H9 (cell line): ENCODE measurements at regions not wholly inside any gene's neighbourhood (a gene's known extent, or its start where the extent isn't known, plus 50 kb on each side); places are given as distances from the start of the nearest gene placed in this dataset.

Experiments
- DNase-seq: peaks from one replicate; pipeline ENCODE4 v3.0.0-alpha.2; 2017
- H2AFZ ChIP-seq: one replicate; pipeline ENCODE4 v1.6.1; 2013; ENCODE audit warnings: mild to moderate bottlenecking, low read length, control low read depth, moderate library complexity
- H2AK5ac ChIP-seq: 2 replicates; pipeline ENCODE4 v1.6.1; 2013; ENCODE audit warnings: low read length, control low read depth, mixed read lengths; ENCODE audit not compliant: insufficient read length
- H2BK120ac ChIP-seq: one replicate; pipeline ENCODE4 v1.6.1; 2013; ENCODE audit warnings: low read depth, mild to moderate bottlenecking, low read length, control low read depth, inconsistent platforms; ENCODE audit not compliant: poor library complexity, severe bottlenecking
- H2BK12ac ChIP-seq: 2 replicates; pipeline ENCODE4 v1.6.1; 2013; ENCODE audit warnings: low read length, control low read depth, mixed read lengths, low read depth; ENCODE audit not compliant: insufficient read length
- H2BK15ac ChIP-seq: 2 replicates; pipeline ENCODE4 v1.6.1; 2013; ENCODE audit warnings: low read depth, low read length, control low read depth
- H2BK20ac ChIP-seq: one replicate; pipeline ENCODE4 v1.6.1; 2013; ENCODE audit warnings: low read depth, mild to moderate bottlenecking, low read length, control low read depth, inconsistent platforms; ENCODE audit not compliant: poor library complexity, severe bottlenecking
- H2BK5ac ChIP-seq: 2 replicates; pipeline ENCODE4 v1.6.1; 2013; ENCODE audit warnings: low read length, control low read depth, mixed read lengths; ENCODE audit not compliant: insufficient read length
- H3K14ac ChIP-seq: 2 replicates; pipeline ENCODE4 v1.6.1; 2013; ENCODE audit warnings: low read length, control low read depth; ENCODE audit not compliant: insufficient read depth
- H3K18ac ChIP-seq: 2 replicates; pipeline ENCODE4 v1.6.1; 2013; ENCODE audit warnings: low read depth, mild to moderate bottlenecking, mixed read lengths, low read length, control low read depth; ENCODE audit not compliant: insufficient read length
- H3K23ac ChIP-seq: 2 replicates; pipeline ENCODE4 v1.6.1; 2013; ENCODE audit warnings: low read length, control low read depth, mixed read lengths, low read depth; ENCODE audit not compliant: insufficient read length
- H3K23me2 ChIP-seq: 2 replicates; pipeline ENCODE4 v1.6.1; 2013; ENCODE audit warnings: low read depth, mild to moderate bottlenecking, mixed read lengths, low read length, control low read depth; ENCODE audit not compliant: insufficient read length, poor library complexity, severe bottlenecking
- H3K27ac ChIP-seq: 2 replicates; pipeline ENCODE4 v1.5.1; 2013; ENCODE audit warnings: low read length, control low read depth, mixed read lengths, low read depth; ENCODE audit not compliant: insufficient read length
- H3K27me3 ChIP-seq: 2 replicates; pipeline ENCODE4 v1.6.1; 2013; ENCODE audit warnings: low read length, control low read depth, inconsistent platforms; ENCODE audit not compliant: insufficient read depth
- H3K4ac ChIP-seq: 2 replicates; pipeline ENCODE4 v1.6.1; 2013; ENCODE audit warnings: low read depth, mild to moderate bottlenecking, control low read depth, inconsistent platforms, low read length, moderate library complexity
- H3K4me1 ChIP-seq: 2 replicates; pipeline ENCODE4 v1.6.1; 2013; ENCODE audit warnings: low read length, control low read depth, inconsistent platforms; ENCODE audit not compliant: insufficient read depth
- H3K4me2 ChIP-seq: 2 replicates; pipeline ENCODE4 v1.6.1; 2013; ENCODE audit warnings: low read length, control low read depth, mixed read lengths; ENCODE audit not compliant: insufficient read length, insufficient read depth
- H3K56ac ChIP-seq: 2 replicates; pipeline ENCODE4 v1.6.1; 2013; ENCODE audit warnings: low read depth, mild to moderate bottlenecking, mixed read lengths, low read length, control low read depth; ENCODE audit not compliant: insufficient read length
- H3K79me1 ChIP-seq: 2 replicates; pipeline ENCODE4 v1.6.1; 2013; ENCODE audit warnings: low read depth, mild to moderate bottlenecking, moderate library complexity, low read length, control low read depth, inconsistent platforms; ENCODE audit not compliant: insufficient read depth, poor library complexity, severe bottlenecking
- H3K79me2 ChIP-seq: 2 replicates; pipeline ENCODE4 v1.6.1; 2013; ENCODE audit warnings: low read length, control low read depth, inconsistent platforms; ENCODE audit not compliant: insufficient read depth
- H3K9ac ChIP-seq: 2 replicates; pipeline ENCODE4 v1.6.1; 2013; ENCODE audit warnings: low read length, control low read depth, mixed read lengths; ENCODE audit not compliant: insufficient read length; ENCODE audit errors: extremely low read depth
- H3K9me3 ChIP-seq: one replicate; pipeline ENCODE4 v1.6.1; 2013; ENCODE audit warnings: low read depth, low read length, inconsistent platforms; ENCODE audit not compliant: control insufficient read depth
- H3T11ph ChIP-seq: one replicate; pipeline ENCODE4 v1.6.1; 2013; ENCODE audit warnings: mild to moderate bottlenecking, low read length, control low read depth, inconsistent platforms
- H4K20me1 ChIP-seq: one replicate; pipeline ENCODE4 v1.6.1; 2013; ENCODE audit not compliant: control insufficient read depth, insufficient read length, insufficient read depth
- H4K5ac ChIP-seq: 2 replicates; pipeline ENCODE4 v1.6.1; 2013; ENCODE audit warnings: low read depth, mild to moderate bottlenecking, mixed read lengths, low read length, control low read depth; ENCODE audit not compliant: insufficient read length
- H4K8ac ChIP-seq: replicated peaks from 2 replicates; pipeline ENCODE4 v1.6.1; 2013; ENCODE audit warnings: low read length, control low read depth, mixed read lengths, low read depth; ENCODE audit not compliant: insufficient read length
- H4K91ac ChIP-seq: 2 replicates; pipeline ENCODE4 v1.6.1; 2013; ENCODE audit warnings: low read depth, mild to moderate bottlenecking, moderate library complexity, mixed read lengths, low read length, control low read depth; ENCODE audit not compliant: insufficient read length
- H3K27ac Mint-ChIP-seq, 3 experiments: 2 replicates in 2 of 3; 3 replicates in 1 of 3; pipeline ENCODE4 v1.8.0; 2020 to 2021; ENCODE audit warnings: mixed read lengths in 3 of 3, mild to moderate bottlenecking in 1 of 3, moderate library complexity in 1 of 3
- H3K27me3 Mint-ChIP-seq: 2 replicates; pipeline ENCODE4 v1.8.0; 2021; ENCODE audit warnings: low read depth, mild to moderate bottlenecking, moderate library complexity, mixed read lengths
- H3K36me3 Mint-ChIP-seq, 3 experiments: 2 replicates in 2 of 3; 3 replicates in 1 of 3; pipeline ENCODE4 v1.8.0; 2020 to 2021; ENCODE audit warnings: low read depth in 3 of 3, mixed read lengths in 3 of 3; ENCODE audit not compliant: insufficient read depth in 1 of 3
- H3K4me1 Mint-ChIP-seq, 2 experiments: 2 replicates each; pipeline ENCODE4 v1.8.0; 2020; ENCODE audit warnings: mixed read lengths in 2 of 2
- H3K4me3 Mint-ChIP-seq, 2 experiments: 2 replicates in 1 of 2; 3 replicates in 1 of 2; pipeline ENCODE4 v1.8.0; 2020 to 2021; ENCODE audit warnings: mild to moderate bottlenecking in 2 of 2, mixed read lengths in 2 of 2, moderate library complexity in 1 of 2
- H3K9me3 Mint-ChIP-seq, 2 experiments: 2 replicates in 1 of 2; 3 replicates in 1 of 2; pipeline ENCODE4 v1.8.0; 2020; ENCODE audit warnings: mild to moderate bottlenecking in 2 of 2, mixed read lengths in 2 of 2, moderate library complexity in 1 of 2
- WGBS: extraction: QIAGEN DNeasy Blood & Tissue Kit; methylation state at CpG from one replicate; pipeline ENCODE4 v1.1.7; 2013; ENCODE audit warnings: missing lambda C conversion rate, low lambda C conversion rate, mixed read lengths; ENCODE audit not compliant: insufficient read length; ENCODE audit errors: extremely low coverage; 5-methylcytosine and 5-hydroxymethylcytosine counted together
- TF ChIP-seq, protein P1 (sequence below): fragments of 200-600 bp; sonication (generic); conservative IDR thresholded peaks from 3 replicates; pipeline ENCODE4 v1.8.0; 2021; ENCODE audit warnings: antibody characterized with exemption, mild to moderate bottlenecking

DNA sequence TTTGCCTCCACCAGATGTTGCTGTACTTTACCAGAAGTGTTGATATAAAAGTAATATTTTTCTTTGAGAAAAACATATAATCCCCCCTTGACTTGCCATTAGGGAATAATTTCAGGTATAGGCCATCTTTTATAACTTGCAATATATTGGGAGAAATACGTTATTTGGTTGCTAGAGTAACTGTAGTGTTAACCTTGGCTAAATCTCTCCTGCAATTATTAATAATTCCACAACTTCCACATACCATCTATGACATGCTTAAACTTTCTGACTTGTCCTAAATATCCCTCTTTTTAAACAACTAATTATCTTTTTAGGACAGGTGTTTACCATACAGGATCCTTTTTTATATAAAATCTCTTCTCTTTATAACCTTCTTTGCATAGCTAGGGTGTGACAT is 1048.2 kb downstream of the SLC16A7 start:
- peaks cover 65 to 66% of the 10 kb centered on the region in 2 experiments for H3K9me3 Mint-ChIP-seq
- no CpG with 5 or more reads among the region's 1 CpG for WGBS

More for the DNA sequence above, 1048.2 kb downstream of the SLC16A7 start:
- no peak overlapping the region for H3K27ac Mint-ChIP-seq
- no peaks in the 10 kb centered on the region for H3K4me1 Mint-ChIP-seq
- H2BK15ac ChIP-seq, result no peak overlapping the region
- H2BK20ac ChIP-seq, result no peak overlapping the region
- H2BK12ac ChIP-seq, result no peak overlapping the region
- H3K36me3 Mint-ChIP-seq, result peaks cover 23 to 53% (median 48%) of the 10 kb centered on the region in 3 experiments
- H3K4me1 ChIP-seq, result no peaks in the 10 kb centered on the region
- no peak overlapping the region for H4K8ac ChIP-seq
- no peaks in the 10 kb centered on the region for H4K20me1 ChIP-seq
- H3K23ac ChIP-seq, result no peak overlapping the region
- no peak overlapping the region for H3K27ac ChIP-seq
- H3K18ac ChIP-seq, result no peak overlapping the region
- no peak overlapping the region for H4K5ac ChIP-seq
- no peak overlapping the region for H3K4me2 ChIP-seq
- no peak for DNase-seq
- no peak overlapping the region for H2BK120ac ChIP-seq
- no peak overlapping the region for H3K4ac ChIP-seq
- no peaks in the 10 kb centered on the region for H3K79me1 ChIP-seq
- no peak overlapping the region for H2BK5ac ChIP-seq
- H2AFZ ChIP-seq, result no peak overlapping the region
- H4K91ac ChIP-seq, result no peak overlapping the region
- no peak overlapping the region for H3K56ac ChIP-seq
- H3K27me3 Mint-ChIP-seq, result no peaks in the 10 kb centered on the region; the same call in 1 of the 2 replicates
- TF ChIP-seq, protein P1, sequence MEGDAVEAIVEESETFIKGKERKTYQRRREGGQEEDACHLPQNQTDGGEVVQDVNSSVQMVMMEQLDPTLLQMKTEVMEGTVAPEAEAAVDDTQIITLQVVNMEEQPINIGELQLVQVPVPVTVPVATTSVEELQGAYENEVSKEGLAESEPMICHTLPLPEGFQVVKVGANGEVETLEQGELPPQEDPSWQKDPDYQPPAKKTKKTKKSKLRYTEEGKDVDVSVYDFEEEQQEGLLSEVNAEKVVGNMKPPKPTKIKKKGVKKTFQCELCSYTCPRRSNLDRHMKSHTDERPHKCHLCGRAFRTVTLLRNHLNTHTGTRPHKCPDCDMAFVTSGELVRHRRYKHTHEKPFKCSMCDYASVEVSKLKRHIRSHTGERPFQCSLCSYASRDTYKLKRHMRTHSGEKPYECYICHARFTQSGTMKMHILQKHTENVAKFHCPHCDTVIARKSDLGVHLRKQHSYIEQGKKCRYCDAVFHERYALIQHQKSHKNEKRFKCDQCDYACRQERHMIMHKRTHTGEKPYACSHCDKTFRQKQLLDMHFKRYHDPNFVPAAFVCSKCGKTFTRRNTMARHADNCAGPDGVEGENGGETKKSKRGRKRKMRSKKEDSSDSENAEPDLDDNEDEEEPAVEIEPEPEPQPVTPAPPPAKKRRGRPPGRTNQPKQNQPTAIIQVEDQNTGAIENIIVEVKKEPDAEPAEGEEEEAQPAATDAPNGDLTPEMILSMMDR, result no peak; the same call in 2 of the 3 replicates
- no peak overlapping the region for H3K4me3 Mint-ChIP-seq
- no peak overlapping the region for H3T11ph ChIP-seq
- no peak overlapping the region for H3K9ac ChIP-seq
- H3K23me2 ChIP-seq, result no peaks in the 10 kb centered on the region
- H3K79me2 ChIP-seq, result no peaks in the 10 kb centered on the region
- H3K9me3 ChIP-seq, result peaks cover 26% of the 10 kb centered on the region
- no peak overlapping the region for H3K14ac ChIP-seq
- no peaks in the 10 kb centered on the region for H3K27me3 ChIP-seq
- no peak overlapping the region for H2AK5ac ChIP-seq
